GM21381 (cell line): ENCODE measurements at regions not wholly inside any gene's neighbourhood (a gene's known extent, or its start where the extent isn't known, plus 50 kb on each side); places are given as distances from the start of the nearest gene placed in this dataset.

Experiments used
- ATAC-seq: cut with Tn5 transposase; IDR thresholded peaks from one replicate; pipeline ENCODE4 v1.9.1; 2021; ENCODE audit warnings: mild to moderate bottlenecking, moderate library complexity; ENCODE audit not compliant: unreplicated experiment

DNA sequence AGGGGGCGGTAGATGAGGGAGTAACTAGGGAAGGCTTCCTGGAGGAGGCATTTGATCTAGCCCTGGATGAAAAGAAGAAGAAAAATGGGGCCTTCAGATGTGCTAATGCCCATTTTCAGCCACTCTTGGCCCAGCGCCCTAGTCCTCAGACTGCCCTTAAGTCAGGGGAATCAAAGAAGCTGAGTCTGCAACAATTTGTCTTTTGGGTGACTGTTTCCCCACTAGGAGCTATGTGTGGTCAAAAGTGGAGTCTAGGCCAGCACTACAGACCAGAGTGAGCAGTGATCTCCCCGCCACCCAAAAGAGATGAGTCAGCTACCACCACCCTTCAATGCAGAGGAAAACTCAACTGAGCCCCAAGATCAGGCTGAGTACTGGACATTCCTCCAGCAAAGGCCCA lies 542.1 kb downstream of the BNC2 start:
- ATAC-seq: no peak

- ATAC-seq: no peak
Measured at GRCh38 chr9:16329671-16330113, 540.8 kb downstream of the BNC2 start.

GRCh38 chr9:16331031-16331430 lies 539.4 kb downstream of the BNC2 start:
- ATAC-seq: no peak

- ATAC-seq: no peak
Measured at GRCh38 chr9:16331527-16331926, 538.9 kb downstream of the BNC2 start.

GRCh38 chr9:16333691-16334090 lies 536.8 kb downstream of the BNC2 start:
- no peak for ATAC-seq

- no peak for ATAC-seq
Measured at GRCh38 chr9:16335788-16336580, 534.5 kb downstream of the BNC2 start.

DNA sequence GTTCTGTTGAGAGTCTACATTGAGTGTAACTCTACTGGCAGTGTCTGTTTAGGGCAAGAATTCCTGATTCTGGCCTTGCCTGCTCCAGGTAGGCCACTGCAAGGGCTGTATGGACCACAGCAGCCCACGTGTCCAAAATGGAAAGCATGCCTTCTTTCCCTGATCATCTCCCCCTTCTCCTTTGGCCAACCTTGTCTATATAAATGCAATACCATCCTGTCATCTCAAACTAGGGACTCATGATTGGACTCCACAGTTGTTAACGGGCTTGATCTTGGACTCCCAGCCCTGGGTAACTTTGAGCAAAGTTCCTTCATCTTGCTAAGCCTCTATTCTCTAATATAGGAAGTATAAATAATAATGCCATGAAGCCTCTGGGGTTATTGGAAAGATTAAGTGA lies 533.6 kb downstream of the BNC2 start:
- ATAC-seq: no peak

DNA sequence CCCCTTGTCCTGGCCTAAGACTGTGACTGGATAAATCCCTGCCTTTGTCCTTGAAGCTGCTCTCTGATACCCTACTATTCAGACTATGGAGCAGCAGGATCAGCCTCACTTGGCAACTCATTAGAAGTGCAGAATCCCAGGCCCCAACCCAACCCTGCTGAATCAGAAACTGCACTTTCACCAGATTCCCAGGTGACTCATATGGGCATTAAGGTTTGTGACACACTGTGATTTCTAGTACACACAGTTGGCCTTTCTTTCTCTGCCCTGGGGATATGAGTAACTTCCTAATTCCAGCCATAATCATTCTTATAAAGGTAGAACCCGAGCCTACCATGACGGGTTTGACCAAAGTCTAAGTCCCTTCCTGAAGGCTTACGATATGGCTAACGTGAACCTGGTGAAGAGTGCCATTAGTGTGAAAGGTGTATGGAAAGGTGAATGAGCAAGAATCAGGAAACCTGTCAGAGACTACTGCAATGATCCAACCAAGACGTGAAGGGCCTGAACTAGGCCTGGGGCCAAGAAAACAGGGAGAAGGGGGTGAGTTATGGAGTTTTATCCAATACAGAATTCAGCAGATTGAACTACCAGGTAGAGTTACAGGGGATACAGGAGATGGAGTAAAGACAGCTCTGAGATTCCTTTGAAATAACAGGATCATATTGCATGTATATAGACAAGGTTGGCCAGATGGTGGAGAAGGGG lies 533.0 kb downstream of the BNC2 start:
- ATAC-seq: no peak

DNA sequence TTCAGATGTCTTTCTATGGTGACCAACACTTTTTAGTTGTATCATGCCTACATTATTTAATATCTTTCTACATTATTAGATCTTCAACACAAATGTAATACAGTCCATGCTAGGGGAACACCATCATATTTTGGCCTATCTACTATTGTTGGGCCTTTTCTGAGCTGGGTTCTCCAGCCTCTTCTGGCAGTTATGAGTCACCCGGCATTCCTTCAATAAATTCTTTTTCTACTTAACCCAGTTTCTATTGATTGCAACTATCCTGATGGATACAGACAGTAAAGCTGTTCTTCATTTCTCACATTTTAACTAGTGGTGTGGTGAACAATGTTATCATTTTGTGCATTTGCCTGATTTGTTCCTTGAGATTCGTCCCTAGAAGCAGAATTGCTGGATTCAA lies 529.3 kb downstream of the BNC2 start:
- no peak for ATAC-seq

DNA sequence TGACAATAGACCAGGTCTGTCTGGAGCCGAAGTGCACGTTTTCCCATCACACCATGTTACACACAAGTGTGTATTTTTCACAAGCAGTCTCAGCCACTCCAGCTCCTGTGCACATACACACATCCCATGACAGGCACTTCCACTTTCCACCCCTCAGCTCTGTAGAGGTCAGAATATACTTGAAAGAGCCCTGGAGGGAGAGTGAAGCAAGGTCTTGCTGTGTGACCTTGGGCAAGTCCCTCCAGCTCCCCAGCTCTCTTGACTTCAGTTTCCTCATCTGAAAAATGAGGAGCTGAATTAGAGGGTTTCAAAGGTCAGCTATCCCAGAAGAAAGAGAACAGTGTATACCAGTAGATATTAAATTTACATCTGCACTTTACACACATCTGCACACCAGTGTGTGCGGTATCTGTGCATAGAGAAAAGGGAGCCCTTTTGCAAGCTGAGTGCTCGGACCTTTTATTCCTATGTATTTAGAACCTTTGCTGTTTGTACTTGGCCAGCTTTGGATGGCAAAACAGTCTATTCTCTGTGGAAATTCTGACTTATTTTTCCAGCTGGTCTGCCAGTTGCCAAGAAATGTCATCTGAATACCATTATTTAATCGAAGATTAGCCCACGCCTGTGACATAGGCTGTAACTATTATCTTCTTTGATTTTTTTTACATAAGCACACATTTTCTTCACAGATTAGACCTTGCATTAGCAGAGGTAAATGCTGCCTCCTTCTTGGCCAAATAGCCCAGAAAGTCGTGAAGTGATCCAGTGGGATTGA lies 528.0 kb downstream of the BNC2 start:
- ATAC-seq: no peak

DNA sequence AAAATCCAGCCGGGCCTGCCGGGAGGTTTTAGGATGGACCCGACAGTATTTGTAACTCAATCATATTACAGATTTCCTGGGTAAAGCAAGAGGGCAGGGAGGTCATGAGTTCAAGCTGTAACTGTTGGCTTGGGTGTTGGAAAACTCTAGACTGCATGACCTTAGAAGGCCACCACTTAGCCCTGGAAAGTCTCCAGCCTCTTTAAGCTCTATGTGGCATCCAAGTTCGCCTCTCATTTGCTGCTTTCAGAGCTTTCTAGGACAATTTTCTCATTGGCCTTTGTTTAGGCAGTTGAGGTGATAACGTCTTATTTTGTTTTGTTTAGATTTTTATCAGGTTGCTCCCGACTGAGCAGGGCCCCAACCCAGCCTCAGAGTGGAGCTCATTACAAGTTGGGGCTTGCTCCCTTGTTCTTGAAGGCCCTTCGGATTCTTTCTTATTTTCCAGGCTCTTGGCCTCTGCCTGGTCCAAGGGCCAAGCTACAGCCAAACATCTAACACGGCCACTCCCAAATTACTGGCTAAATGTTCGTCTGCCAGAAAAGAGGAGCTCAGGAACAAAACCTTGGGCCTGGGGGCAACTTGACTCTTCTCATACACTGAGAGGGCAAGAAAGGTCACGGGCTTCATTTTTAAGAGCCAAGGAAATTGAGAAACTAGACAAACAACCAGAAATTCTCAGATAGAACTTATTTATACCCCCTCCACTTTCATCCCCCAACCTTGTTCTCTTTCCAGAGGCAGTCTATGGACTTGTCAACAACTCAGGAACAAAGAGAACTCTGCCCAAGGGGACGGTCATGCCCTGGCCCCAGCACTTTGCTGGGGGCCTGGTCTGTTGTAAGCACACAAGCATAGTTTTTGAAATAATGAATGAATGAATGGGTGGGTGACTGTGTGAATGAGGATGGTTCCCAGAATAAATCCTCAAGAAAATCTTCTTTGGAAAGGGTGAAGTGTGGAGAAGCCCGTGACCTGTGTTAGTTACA lies 526.9 kb downstream of the BNC2 start:
- no peak for ATAC-seq

DNA sequence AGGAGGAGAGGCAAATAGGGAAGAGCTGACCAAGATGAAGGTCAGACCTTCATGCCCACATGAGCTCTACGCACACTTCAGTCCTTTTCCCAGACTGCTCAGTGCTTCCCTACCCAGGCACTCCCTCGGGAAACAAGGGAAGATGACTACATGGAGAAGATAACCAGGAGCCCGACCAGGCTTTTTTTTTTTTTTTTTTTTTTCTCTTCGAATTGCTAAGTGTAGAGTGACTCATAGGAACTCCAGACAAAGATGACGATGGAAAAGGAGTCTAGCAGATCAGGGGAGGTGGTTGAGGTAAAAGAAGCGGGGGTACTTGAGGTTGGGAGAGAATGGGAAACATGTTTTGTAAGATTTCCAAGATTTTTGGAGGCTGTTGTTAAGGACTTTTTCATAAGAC lies 526.1 kb downstream of the BNC2 start:
- ATAC-seq: no peak

DNA sequence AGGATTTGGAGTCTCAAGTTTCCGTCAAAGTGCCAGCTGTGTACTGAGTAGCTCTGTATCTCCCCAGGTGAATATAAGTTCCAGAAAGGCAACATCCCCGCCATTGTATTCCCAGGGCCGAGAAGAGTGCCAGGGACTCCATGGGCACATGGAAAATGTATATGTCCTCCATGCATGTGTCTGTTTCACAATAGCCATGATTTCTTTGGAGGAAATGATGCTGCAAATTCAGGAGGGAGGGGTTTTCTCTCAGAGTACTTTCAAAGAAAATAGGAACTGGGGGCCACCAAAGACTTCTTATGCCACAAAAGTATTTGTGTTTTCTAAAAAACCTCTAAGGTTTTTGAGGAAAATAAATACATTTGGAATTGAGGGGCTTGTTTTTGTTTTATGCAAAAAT lies 524.6 kb downstream of the BNC2 start:
- ATAC-seq: no peak

DNA sequence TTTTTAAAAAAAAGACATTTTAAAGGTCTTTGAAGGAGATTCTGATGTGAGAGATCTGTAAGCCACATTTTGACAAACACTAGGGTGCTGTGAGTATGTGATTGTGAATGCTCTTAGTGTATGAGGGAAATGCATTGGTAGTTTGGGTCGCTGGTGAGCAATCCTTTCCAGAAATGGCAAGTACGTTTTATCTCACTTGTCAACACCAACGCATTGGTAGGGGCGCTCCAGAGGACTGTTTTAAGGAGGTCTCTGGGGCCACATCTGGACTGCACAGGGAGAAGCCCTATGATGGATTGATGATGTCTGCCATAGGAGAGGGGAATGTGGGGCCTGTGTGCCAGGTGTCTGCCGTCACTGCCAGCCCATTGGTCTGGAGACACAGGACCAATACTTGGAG lies 522.6 kb downstream of the BNC2 start:
- no peak for ATAC-seq

DNA sequence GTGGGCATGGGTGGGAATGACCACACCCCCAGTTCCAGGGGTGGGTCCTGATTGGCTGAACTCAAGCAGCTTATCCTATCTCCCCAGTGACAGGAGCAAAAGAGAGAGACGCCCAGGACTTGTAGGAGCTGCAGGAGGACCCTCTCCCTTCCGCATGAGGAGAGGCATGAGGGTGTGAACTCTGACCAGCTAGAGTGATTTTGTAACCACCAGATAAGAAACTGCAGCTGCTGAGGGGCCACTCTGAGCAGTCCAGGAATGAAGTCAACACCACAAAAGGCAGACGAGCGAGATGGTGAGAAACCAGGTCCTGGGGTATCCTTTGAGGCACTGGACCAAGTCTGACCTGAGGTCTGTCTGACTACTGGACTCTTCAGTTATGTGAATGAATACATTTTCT lies 521.9 kb downstream of the BNC2 start:
- ATAC-seq: no peak

GRCh38 chr9:16352251-16352650 lies 518.2 kb downstream of the BNC2 start:
- ATAC-seq: no peak

- no peak for ATAC-seq
Measured at GRCh38 chr9:16352791-16353401, 517.6 kb downstream of the BNC2 start.

DNA sequence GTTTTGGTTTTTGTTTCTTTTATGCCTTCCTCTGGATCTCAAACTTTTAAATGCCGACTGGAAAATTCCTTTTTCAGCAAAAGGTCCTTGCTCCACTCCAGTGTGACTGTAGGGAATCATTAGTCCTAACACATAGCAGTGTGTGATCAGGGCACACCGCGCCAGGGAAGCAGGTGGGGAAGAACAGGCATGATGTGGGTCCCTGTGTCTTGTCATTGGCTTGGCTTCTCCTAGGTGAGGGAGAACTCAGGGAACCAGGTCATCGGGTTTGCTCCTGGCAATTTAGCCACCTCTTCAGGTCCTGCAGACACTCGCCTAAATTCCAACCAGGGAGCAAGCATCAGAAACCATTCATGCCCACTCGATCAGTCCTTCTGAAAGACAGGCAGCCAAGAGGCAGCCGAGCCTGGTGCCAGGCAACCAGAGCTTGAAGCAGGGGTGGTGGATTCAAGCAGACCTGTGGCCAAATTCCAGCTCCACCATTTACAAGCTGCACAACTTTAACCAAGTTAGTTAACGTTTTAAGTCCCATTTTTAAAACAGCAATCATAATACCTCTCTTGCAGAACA lies 514.2 kb downstream of the BNC2 start:
- ATAC-seq: no peak

- no peak for ATAC-seq
Measured at GRCh38 chr9:16357828-16358227, 512.6 kb downstream of the BNC2 start.

- ATAC-seq: no peak
Measured at GRCh38 chr9:16358751-16359150, 511.7 kb downstream of the BNC2 start.
